ENCODE measurements at regions not wholly inside any gene's neighbourhood (a gene's known extent, or its start where the extent isn't known, plus 50 kb on each side); places are given as distances from the start of the nearest gene placed in this dataset.

- peak overlapping the region; percentile 88 for H3K4me2 ChIP-seq (ENCODE audit: insufficient read depth, low read length)
- no peaks in the 10 kb centered on the region for H3K36me3 ChIP-seq (ENCODE audit: control insufficient read depth in 2 of 2, extremely low read depth in 1 of 2, insufficient read depth in 2 of 2, low read length in 2 of 2)
- H3K27me3 ChIP-seq (ENCODE audit: control insufficient read depth in 2 of 2, insufficient read depth in 2 of 2, low read length in 2 of 2): peaks cover 1 to 5% of the 10 kb centered on the region in 2 experiments
- TF ChIP-seq FOS (IDR thresholded peaks at IDR 0.05; ENCODE audit: borderline replicate concordance, insufficient read depth, low read length) (no peak), CTCF (IDR thresholded peaks at IDR 0.05; ENCODE audit: extremely low read depth in 1 of 2, insufficient read depth in 1 of 2, low read depth in 1 of 2, low read length in 2 of 2) (no peak), JUN (IDR thresholded peaks at IDR 0.05; ENCODE audit: borderline replicate concordance, insufficient read depth, insufficient read length, low read depth) (no peak), POLR2AphosphoS5 (IDR thresholded peaks at IDR 0.05; ENCODE audit: insufficient read depth, low read depth, low read length) (peak; percentile 5), MAX (IDR thresholded peaks at IDR 0.05; ENCODE audit: insufficient read depth, insufficient read length) (no peak), GATA2 (IDR thresholded peaks at IDR 0.05; ENCODE audit: insufficient read depth, insufficient read length, low read depth, low read length) (no peak), POLR2A (IDR thresholded peaks at IDR 0.05; ENCODE audit: low read depth, low read length) (no peak)
- DNase-seq (ENCODE audit: low read depth, low spot score) (peak; percentile 72), FAIRE-seq (peak; percentile 73)
- H3K4me1 ChIP-seq (ENCODE audit: control insufficient read depth, extremely low read depth, insufficient read depth, low read length): peaks cover 13% of the 10 kb centered on the region
- H2AFZ ChIP-seq (ENCODE audit: low read depth, low read length): peak overlapping the region; percentile 92
- ChIA-PET POLR2A (interaction anchor here (0.7 kb wide), 1 partner anchor 22 kb away, joined by 3 read pairs; no protein-coding TSS in a partner anchor), CTCF (interaction anchor here (1.1 to 4.8 kb wide), 23 partner anchors 9 to 370 kb away, joined by 3 to 48 read pairs (median 9); no protein-coding TSS in a partner anchor)
- intact Hi-C loops (cut with micrococcal nuclease) (loop anchor here (1.0 to 5.0 kb wide), 3 partner anchors 10 to 299 kb away; partner anchors contain the start of gene STK35), dilution Hi-C loops (cut with MboI; ENCODE audit: extremely low pct_ligation_motif_present, low sequenced_read_pairs) (no loop called here)
- H3K9me1 ChIP-seq (replicated peaks; ENCODE audit: control insufficient read depth, extremely low read depth, insufficient read depth, low read length): no peaks in the 10 kb centered on the region
- no peaks in the 10 kb centered on the region for H3K9me3 ChIP-seq (replicated peaks; ENCODE audit: control insufficient read depth, insufficient read depth, low read length)
- peak overlapping the region; percentile 49 to 66 (median 56) for H3K4me3 ChIP-seq (replicated peaks in 1 of 3; ENCODE audit: insufficient read depth in 1 of 3, low read depth in 1 of 3, low read length in 3 of 3)
- H3K9ac ChIP-seq (replicated peaks; ENCODE audit: extremely low read depth, insufficient read depth, low read length): peak overlapping the region; percentile 70
- TSS peak; percentile 55 for BruUV-seq (replicated peaks)
- H4K20me1 ChIP-seq (replicated peaks; ENCODE audit: control insufficient read depth, extremely low read depth, insufficient read depth, low read length): no peaks in the 10 kb centered on the region
- H3K27ac ChIP-seq (ENCODE audit: insufficient read depth, low read depth, low read length): peak overlapping the region; percentile 42
- no peaks in the 10 kb centered on the region for H3K79me2 ChIP-seq (ENCODE audit: control insufficient read depth, insufficient read depth, low read length)
Observed at GRCh38 chr20:1803061-1803931, 91.9 kb upstream of the SIRPA start.

All from endothelial cell of umbilical vein (primary cell).